ENCODE measurements at regions not wholly inside any gene's neighbourhood (a gene's known extent, or its start where the extent isn't known, plus 50 kb on each side); places are given as distances from the start of the nearest gene placed in this dataset.

DNA sequence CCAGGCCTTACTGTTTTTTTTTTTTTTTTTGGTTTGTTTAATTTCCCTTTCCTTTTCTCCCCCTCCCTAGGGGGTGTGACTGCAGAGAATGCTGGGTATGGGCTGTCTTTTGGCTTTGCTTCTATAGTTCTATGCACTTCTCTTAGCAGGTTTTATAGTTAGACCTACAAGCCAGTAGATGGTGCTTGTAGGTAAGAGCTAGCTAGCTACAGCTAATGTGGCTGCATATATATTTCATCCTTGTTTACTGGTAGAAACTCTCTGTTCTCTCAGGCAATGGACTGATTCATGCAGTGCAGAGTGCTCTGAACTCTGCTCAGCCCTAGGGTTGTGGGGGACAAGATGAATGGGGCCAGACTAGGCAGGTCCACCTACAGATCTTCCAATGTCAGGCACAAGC lies 246.4 kb downstream of the SH2D1A start (continued):
- TF ChIP-seq, protein P1, sequence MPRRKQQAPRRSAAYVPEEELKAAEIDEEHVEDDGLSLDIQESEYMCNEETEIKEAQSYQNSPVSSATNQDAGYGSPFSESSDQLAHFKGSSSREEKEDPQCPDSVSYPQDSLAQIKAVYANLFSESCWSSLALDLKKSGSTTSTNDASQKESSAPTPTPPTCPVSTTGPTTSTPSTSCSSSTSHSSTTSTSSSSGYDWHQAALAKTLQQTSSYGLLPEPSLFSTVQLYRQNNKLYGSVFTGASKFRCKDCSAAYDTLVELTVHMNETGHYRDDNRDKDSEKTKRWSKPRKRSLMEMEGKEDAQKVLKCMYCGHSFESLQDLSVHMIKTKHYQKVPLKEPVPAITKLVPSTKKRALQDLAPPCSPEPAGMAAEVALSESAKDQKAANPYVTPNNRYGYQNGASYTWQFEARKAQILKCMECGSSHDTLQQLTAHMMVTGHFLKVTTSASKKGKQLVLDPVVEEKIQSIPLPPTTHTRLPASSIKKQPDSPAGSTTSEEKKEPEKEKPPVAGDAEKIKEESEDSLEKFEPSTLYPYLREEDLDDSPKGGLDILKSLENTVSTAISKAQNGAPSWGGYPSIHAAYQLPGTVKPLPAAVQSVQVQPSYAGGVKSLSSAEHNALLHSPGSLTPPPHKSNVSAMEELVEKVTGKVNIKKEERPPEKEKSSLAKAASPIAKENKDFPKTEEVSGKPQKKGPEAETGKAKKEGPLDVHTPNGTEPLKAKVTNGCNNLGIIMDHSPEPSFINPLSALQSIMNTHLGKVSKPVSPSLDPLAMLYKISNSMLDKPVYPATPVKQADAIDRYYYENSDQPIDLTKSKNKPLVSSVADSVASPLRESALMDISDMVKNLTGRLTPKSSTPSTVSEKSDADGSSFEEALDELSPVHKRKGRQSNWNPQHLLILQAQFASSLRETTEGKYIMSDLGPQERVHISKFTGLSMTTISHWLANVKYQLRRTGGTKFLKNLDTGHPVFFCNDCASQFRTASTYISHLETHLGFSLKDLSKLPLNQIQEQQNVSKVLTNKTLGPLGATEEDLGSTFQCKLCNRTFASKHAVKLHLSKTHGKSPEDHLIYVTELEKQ (CRISPR knock-in tag; IDR thresholded peaks at IDR 0.05) = no peak
- TF ChIP-seq, protein P2, sequence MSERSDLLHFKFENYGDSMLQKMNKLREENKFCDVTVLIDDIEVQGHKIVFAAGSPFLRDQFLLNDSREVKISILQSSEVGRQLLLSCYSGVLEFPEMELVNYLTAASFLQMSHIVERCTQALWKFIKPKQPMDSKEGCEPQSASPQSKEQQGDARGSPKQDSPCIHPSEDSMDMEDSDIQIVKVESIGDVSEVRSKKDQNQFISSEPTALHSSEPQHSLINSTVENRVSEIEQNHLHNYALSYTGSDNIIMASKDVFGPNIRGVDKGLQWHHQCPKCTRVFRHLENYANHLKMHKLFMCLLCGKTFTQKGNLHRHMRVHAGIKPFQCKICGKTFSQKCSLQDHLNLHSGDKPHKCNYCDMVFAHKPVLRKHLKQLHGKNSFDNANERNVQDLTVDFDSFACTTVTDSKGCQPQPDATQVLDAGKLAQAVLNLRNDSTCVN (CRISPR knock-in tag; IDR thresholded peaks at IDR 0.05) = no peak
- TF ChIP-seq CREB1 (IDR thresholded peaks at IDR 0.05) (no peak), CREB1 (CRISPR knock-in tag; IDR thresholded peaks at IDR 0.05) (no peak), MTF1 (CRISPR knock-in tag; IDR thresholded peaks at IDR 0.05; ENCODE audit: borderline replicate concordance) (no peak), ZNF140 (CRISPR knock-in tag; IDR thresholded peaks at IDR 0.05) (no peak), SMARCE1 (IDR thresholded peaks at IDR 0.05) (no peak)
- TF ChIP-seq, protein P3, sequence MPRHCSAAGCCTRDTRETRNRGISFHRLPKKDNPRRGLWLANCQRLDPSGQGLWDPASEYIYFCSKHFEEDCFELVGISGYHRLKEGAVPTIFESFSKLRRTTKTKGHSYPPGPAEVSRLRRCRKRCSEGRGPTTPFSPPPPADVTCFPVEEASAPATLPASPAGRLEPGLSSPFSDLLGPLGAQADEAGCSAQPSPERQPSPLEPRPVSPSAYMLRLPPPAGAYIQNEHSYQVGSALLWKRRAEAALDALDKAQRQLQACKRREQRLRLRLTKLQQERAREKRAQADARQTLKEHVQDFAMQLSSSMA (CRISPR knock-in tag; IDR thresholded peaks at IDR 0.05) = no peak
- TF ChIP-seq, protein P4, sequence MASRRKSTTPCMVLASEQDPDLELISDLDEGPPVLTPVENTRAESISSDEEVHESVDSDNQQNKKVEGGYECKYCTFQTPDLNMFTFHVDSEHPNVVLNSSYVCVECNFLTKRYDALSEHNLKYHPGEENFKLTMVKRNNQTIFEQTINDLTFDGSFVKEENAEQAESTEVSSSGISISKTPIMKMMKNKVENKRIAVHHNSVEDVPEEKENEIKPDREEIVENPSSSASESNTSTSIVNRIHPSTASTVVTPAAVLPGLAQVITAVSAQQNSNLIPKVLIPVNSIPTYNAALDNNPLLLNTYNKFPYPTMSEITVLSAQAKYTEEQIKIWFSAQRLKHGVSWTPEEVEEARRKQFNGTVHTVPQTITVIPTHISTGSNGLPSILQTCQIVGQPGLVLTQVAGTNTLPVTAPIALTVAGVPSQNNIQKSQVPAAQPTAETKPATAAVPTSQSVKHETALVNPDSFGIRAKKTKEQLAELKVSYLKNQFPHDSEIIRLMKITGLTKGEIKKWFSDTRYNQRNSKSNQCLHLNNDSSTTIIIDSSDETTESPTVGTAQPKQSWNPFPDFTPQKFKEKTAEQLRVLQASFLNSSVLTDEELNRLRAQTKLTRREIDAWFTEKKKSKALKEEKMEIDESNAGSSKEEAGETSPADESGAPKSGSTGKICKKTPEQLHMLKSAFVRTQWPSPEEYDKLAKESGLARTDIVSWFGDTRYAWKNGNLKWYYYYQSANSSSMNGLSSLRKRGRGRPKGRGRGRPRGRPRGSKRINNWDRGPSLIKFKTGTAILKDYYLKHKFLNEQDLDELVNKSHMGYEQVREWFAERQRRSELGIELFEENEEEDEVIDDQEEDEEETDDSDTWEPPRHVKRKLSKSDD (conservative IDR thresholded peaks at IDR 0.05; ENCODE audit: low read length) = no peak

Measured in K562 (cell line).